ENCODE measurements at regions not wholly inside any gene's neighbourhood (a gene's known extent, or its start where the extent isn't known, plus 50 kb on each side); places are given as distances from the start of the nearest gene placed in this dataset.

GRCh38 chr5:45042283-45042682 lies 233.5 kb downstream of the MRPS30 start:
- POLR2A ChIA-PET (ENCODE audit: unreplicated experiment): no interaction called here
- CTCF ChIA-PET: no interaction called here
- no peak for TF ChIP-seq EZH2 (IDR thresholded peaks at IDR 0.05; ENCODE audit: low read depth)
- TF ChIP-seq, protein P1, sequence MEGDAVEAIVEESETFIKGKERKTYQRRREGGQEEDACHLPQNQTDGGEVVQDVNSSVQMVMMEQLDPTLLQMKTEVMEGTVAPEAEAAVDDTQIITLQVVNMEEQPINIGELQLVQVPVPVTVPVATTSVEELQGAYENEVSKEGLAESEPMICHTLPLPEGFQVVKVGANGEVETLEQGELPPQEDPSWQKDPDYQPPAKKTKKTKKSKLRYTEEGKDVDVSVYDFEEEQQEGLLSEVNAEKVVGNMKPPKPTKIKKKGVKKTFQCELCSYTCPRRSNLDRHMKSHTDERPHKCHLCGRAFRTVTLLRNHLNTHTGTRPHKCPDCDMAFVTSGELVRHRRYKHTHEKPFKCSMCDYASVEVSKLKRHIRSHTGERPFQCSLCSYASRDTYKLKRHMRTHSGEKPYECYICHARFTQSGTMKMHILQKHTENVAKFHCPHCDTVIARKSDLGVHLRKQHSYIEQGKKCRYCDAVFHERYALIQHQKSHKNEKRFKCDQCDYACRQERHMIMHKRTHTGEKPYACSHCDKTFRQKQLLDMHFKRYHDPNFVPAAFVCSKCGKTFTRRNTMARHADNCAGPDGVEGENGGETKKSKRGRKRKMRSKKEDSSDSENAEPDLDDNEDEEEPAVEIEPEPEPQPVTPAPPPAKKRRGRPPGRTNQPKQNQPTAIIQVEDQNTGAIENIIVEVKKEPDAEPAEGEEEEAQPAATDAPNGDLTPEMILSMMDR (conservative IDR thresholded peaks at IDR 0.05): no peak
- no peaks in the 10 kb centered on the region for H3K36me3 ChIP-seq (ENCODE audit: low read depth)
- no peak overlapping the region for H3K4me2 ChIP-seq
- H3K27me3 ChIP-seq (ENCODE audit: insufficient read depth, low read depth): no peaks in the 10 kb centered on the region
- intact Hi-C loops (cut with micrococcal nuclease; ENCODE audit: unreplicated experiment): no loop called here
- no peak overlapping the region for H3K4me3 ChIP-seq
- H3K4me1 ChIP-seq (replicated peaks; ENCODE audit: insufficient read depth): no peaks in the 10 kb centered on the region
- H3K79me2 ChIP-seq (ENCODE audit: low read depth): no peaks in the 10 kb centered on the region
- no peaks in the 10 kb centered on the region for H3K9me2 ChIP-seq (ENCODE audit: insufficient read depth)
- DNase-seq: no peak
- H4K20me1 ChIP-seq (ENCODE audit: insufficient read depth): no peaks in the 10 kb centered on the region
- no peaks in the 10 kb centered on the region; the same call in 1 of the 2 replicates for H3K9me3 ChIP-seq (ENCODE audit: insufficient read depth, low read depth)
- no peak overlapping the region for H3K27ac ChIP-seq
- H2AFZ ChIP-seq: no peak overlapping the region
- no TSS peak for BruUV-seq (replicated peaks)
- H3F3A ChIP-seq (ENCODE audit: insufficient read depth, low read depth): no peaks in the 10 kb centered on the region

GRCh38 chr5:45057564-45057963 lies 248.8 kb downstream of the MRPS30 start:
- no peaks in the 10 kb centered on the region for H3K9me2 ChIP-seq (ENCODE audit: insufficient read depth)
- H3K27ac ChIP-seq: no peak overlapping the region
- H3K4me2 ChIP-seq: no peak overlapping the region
- H3K27me3 ChIP-seq (ENCODE audit: insufficient read depth, low read depth): no peaks in the 10 kb centered on the region
- ChIA-PET POLR2A (ENCODE audit: unreplicated experiment) (no interaction called here), CTCF (no interaction called here)
- H3K4me1 ChIP-seq (replicated peaks; ENCODE audit: insufficient read depth): no peaks in the 10 kb centered on the region
- intact Hi-C loops (cut with micrococcal nuclease; ENCODE audit: unreplicated experiment): no loop called here
- H2AFZ ChIP-seq: no peak overlapping the region
- no peaks in the 10 kb centered on the region for H4K20me1 ChIP-seq (ENCODE audit: insufficient read depth)
- no peaks in the 10 kb centered on the region for H3K79me2 ChIP-seq (ENCODE audit: low read depth)
- H3K4me3 ChIP-seq: no peak overlapping the region
- no peaks in the 10 kb centered on the region for H3F3A ChIP-seq (ENCODE audit: insufficient read depth, low read depth)
- BruUV-seq (replicated peaks): no TSS peak
- no peak for DNase-seq
- H3K9me3 ChIP-seq (ENCODE audit: insufficient read depth, low read depth): no peaks in the 10 kb centered on the region
- TF ChIP-seq, protein P1 (conservative IDR thresholded peaks at IDR 0.05): no peak
- no peak for TF ChIP-seq EZH2 (IDR thresholded peaks at IDR 0.05; ENCODE audit: low read depth)
- H3K36me3 ChIP-seq (ENCODE audit: low read depth): no peaks in the 10 kb centered on the region

DNA sequence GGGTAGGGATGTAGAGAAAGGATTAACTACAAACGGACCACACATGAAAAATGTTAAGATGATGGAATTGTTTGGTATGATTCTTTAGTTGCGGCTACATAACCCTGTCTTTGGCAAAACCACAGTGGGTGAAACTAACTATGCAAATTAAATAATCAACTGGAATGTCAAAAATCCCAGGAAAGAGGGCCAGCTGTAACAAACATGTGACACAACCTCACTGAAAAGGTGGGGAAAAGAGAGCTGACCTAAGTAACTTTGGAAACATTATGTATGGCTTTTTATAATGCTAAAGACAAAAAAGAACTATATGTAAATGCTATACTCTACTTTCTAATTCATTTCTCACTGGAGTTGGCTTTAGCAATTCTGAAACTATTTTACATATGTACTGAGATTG lies 252.0 kb downstream of the MRPS30 start:
- H3K4me3 ChIP-seq: no peak overlapping the region
- CTCF ChIA-PET: no interaction called here
- H3K9me3 ChIP-seq (ENCODE audit: insufficient read depth, low read depth): no peaks in the 10 kb centered on the region

More for the DNA sequence above, 252.0 kb downstream of the MRPS30 start:
- no TSS peak for BruUV-seq (replicated peaks)
- intact Hi-C loops (cut with micrococcal nuclease; ENCODE audit: unreplicated experiment): no loop called here
- TF ChIP-seq, protein P1 (conservative IDR thresholded peaks at IDR 0.05): no peak
- TF ChIP-seq EZH2 (IDR thresholded peaks at IDR 0.05; ENCODE audit: low read depth): no peak
- DNase-seq: no peak
- no peak overlapping the region for H3K4me2 ChIP-seq
- no peaks in the 10 kb centered on the region for H3K4me1 ChIP-seq (replicated peaks; ENCODE audit: insufficient read depth)
- H3F3A ChIP-seq (ENCODE audit: insufficient read depth, low read depth): no peaks in the 10 kb centered on the region
- H3K9me2 ChIP-seq (ENCODE audit: insufficient read depth): no peaks in the 10 kb centered on the region
- H3K79me2 ChIP-seq (ENCODE audit: low read depth): no peaks in the 10 kb centered on the region
- H4K20me1 ChIP-seq (ENCODE audit: insufficient read depth): no peaks in the 10 kb centered on the region
- H3K36me3 ChIP-seq (ENCODE audit: low read depth): no peaks in the 10 kb centered on the region
- H2AFZ ChIP-seq: no peak overlapping the region
- POLR2A ChIA-PET (ENCODE audit: unreplicated experiment): no interaction called here
- no peak overlapping the region for H3K27ac ChIP-seq
- H3K27me3 ChIP-seq (ENCODE audit: insufficient read depth, low read depth): no peaks in the 10 kb centered on the region
